ENCODE measurements at regions not wholly inside any gene's neighbourhood (a gene's known extent, or its start where the extent isn't known, plus 50 kb on each side); places are given as distances from the start of the nearest gene placed in this dataset.
A peak's percentile ranks its signal among the peaks of the same experiment; 100 is the strongest.

- H3K27me3 ChIP-seq (replicated peaks in 1 of 7): no peaks in the 10 kb centered on the region
- 79 to 88% (median 86%) methylated on average over 2 of the region's 2 CpGs for WGBS, 5 donors
- intact Hi-C loops (cut with DNase I; ENCODE audit: low total_unique reads): no loop called here
- peaks cover 0 to 13% (median 8%) of the 10 kb centered on the region in 8 donors for H3K9me3 ChIP-seq
- TF ChIP-seq POLR2AphosphoS5 (IDR thresholded peaks at IDR 0.05) (no peak), CTCF (IDR thresholded peaks at IDR 0.05 in 8 of 11, conservative IDR thresholded peaks at IDR 0.05 in 3 of 11) (no peak), POLR2A (IDR thresholded peaks at IDR 0.05) (no peak)
- H3K36me3 ChIP-seq: no peaks in the 10 kb centered on the region
- no peaks in the 10 kb centered on the region for H3K4me1 ChIP-seq
- no peak overlapping the region for H3K27ac ChIP-seq
- no peak overlapping the region for H3K4me3 ChIP-seq
- DNase-seq: no peak
These were observed 376.8 kb downstream of the PCNX1 start for GRCh38 chr14:71284048-71284447.

- H3K4me1 ChIP-seq: peaks cover 0 to 5% (median 0%) of the 10 kb centered on the region in 6 donors
- peaks cover 0 to 13% (median 8%) of the 10 kb centered on the region in 8 donors for H3K9me3 ChIP-seq
- H3K27me3 ChIP-seq (replicated peaks in 1 of 7): no peaks in the 10 kb centered on the region
- WGBS, 5 donors: 93 to 100% (median 100%) methylated on average over 1 of the region's 1 CpG
- TF ChIP-seq POLR2A (IDR thresholded peaks at IDR 0.05) (no peak), POLR2AphosphoS5 (IDR thresholded peaks at IDR 0.05) (no peak), CTCF (IDR thresholded peaks at IDR 0.05 in 8 of 11, conservative IDR thresholded peaks at IDR 0.05 in 3 of 11) (no peak)
- no peak overlapping the region for H3K4me3 ChIP-seq
- no peak for DNase-seq
- intact Hi-C loops (cut with DNase I; ENCODE audit: low total_unique reads): no loop called here
- no peaks in the 10 kb centered on the region for H3K36me3 ChIP-seq
- H3K27ac ChIP-seq: no peak overlapping the region
These were observed 378.9 kb downstream of the PCNX1 start for GRCh38 chr14:71286126-71286525.

GRCh38 chr14:71287567-71287966 lies 380.3 kb downstream of the PCNX1 start:
- DNase-seq: no peak
- peaks cover 0 to 13% (median 8%) of the 10 kb centered on the region in 8 donors for H3K9me3 ChIP-seq
- H3K27me3 ChIP-seq (replicated peaks in 1 of 7): no peaks in the 10 kb centered on the region
- H3K36me3 ChIP-seq: no peaks in the 10 kb centered on the region
- TF ChIP-seq POLR2A (IDR thresholded peaks at IDR 0.05) (no peak), CTCF (IDR thresholded peaks at IDR 0.05 in 8 of 11, conservative IDR thresholded peaks at IDR 0.05 in 3 of 11) (no peak), POLR2AphosphoS5 (IDR thresholded peaks at IDR 0.05) (no peak)
- no peak overlapping the region for H3K27ac ChIP-seq
- H3K4me3 ChIP-seq: no peak overlapping the region
- intact Hi-C loops (cut with DNase I; ENCODE audit: low total_unique reads): no loop called here
- 83 to 95% (median 88%) methylated on average over 2 of the region's 2 CpGs for WGBS, 5 donors
- H3K4me1 ChIP-seq: peaks cover 0 to 5% (median 0%) of the 10 kb centered on the region in 6 donors

- no peaks in the 10 kb centered on the region for H3K27me3 ChIP-seq (replicated peaks in 1 of 7)
- 68 to 83% (median 75%) methylated on average over 4 of the region's 4 CpGs for WGBS, 5 donors
- peaks cover 0 to 12% (median 6%) of the 10 kb centered on the region in 8 donors for H3K9me3 ChIP-seq
- peak overlapping the region in 1 of 8 donors; percentile 33 for H3K27ac ChIP-seq
- intact Hi-C loops (cut with DNase I; ENCODE audit: low total_unique reads): no loop called here
- DNase-seq: no peak
- no peak overlapping the region for H3K4me3 ChIP-seq
- no peak for TF ChIP-seq POLR2A (IDR thresholded peaks at IDR 0.05)
- no peak for TF ChIP-seq POLR2AphosphoS5 (IDR thresholded peaks at IDR 0.05)
- TF ChIP-seq CTCF (IDR thresholded peaks at IDR 0.05 in 8 of 11, conservative IDR thresholded peaks at IDR 0.05 in 3 of 11): no peak
- peaks cover 0 to 5% (median 0%) of the 10 kb centered on the region in 6 donors for H3K4me1 ChIP-seq
- H3K36me3 ChIP-seq: no peaks in the 10 kb centered on the region
These were observed 382.3 kb downstream of the PCNX1 start for GRCh38 chr14:71289536-71289935.
